Esophagus squamous epithelium (tissue), 5 donors: ENCODE measurements at regions not wholly inside any gene's neighbourhood (a gene's known extent, or its start where the extent isn't known, plus 50 kb on each side); places are given as distances from the start of the nearest gene placed in this dataset.

Source experiments
- DNase-seq: peaks from one replicate; lab custom pipeline; 2025; lab: John Stamatoyannopoulos, UW
- H3K27ac ChIP-seq, 4 donors: fragments of 200-600 bp; sonication (generic); one replicate each; pipeline ENCODE4 v1.5.1; 2016 to 2019; ENCODE audit warnings: mild to moderate bottlenecking in 1 of 4
- H3K27me3 ChIP-seq, 4 donors: fragments of 200-600 bp; sonication (generic); 1 replicate in 3 of 4; 2 replicates in 1 of 4; pipeline versions ENCODE4 v1.5.1 to v1.6.0; 2017 to 2021; ENCODE audit warnings: antibody characterized with exemption in 1 of 4
- H3K36me3 ChIP-seq, 3 donors: fragments of 200-600 bp; sonication (generic); one replicate each; pipeline ENCODE4 v1.5.1; 2016 to 2019
- H3K4me1 ChIP-seq, 3 donors: fragments of 200-600 bp; sonication (generic); one replicate each; pipeline ENCODE4 v1.5.1; 2017 to 2019
- H3K4me3 ChIP-seq, 4 donors: fragments of 200-600 bp; sonication (generic); 1 replicate in 3 of 4; 2 replicates in 1 of 4; pipeline ENCODE4 v1.5.1; 2016 to 2019; ENCODE audit warnings: mild to moderate bottlenecking in 2 of 4, moderate library complexity in 1 of 4
- H3K9me3 ChIP-seq, 3 donors: fragments of 200-600 bp; sonication (generic); one replicate each; pipeline ENCODE4 v1.5.1; 2016 to 2019
- CTCF ChIP-seq, 6 experiments: fragments of 450-650 bp in 4 of 6; fragments of 200-600 bp in 2 of 6; sonication (generic) in 2 of 6; IDR thresholded peaks; one replicate each; pipeline ENCODE4 v1.5.1; 2016 to 2019; ENCODE audit warnings: antibody characterized with exemption in 6 of 6, mild to moderate bottlenecking in 4 of 6, moderate library complexity in 4 of 6
- POLR2A ChIP-seq, 4 donors: fragments of 450-650 bp; IDR thresholded peaks; one replicate each; pipeline ENCODE4 v1.6.1; 2017; ENCODE audit warnings: antibody characterized with exemption in 4 of 4, mild to moderate bottlenecking in 4 of 4, moderate library complexity in 3 of 4
- WGBS, 2 donors: methylation state at CpG; one replicate each; pipeline ENCODE4 v1.1.5; 2018; 5-methylcytosine and 5-hydroxymethylcytosine counted together
- intact Hi-C: fragments of 100-400 bp; cut with DNase I; formaldehyde crosslinking; loops from one replicate; pipeline ENCODE4 v1.15.0; 2022
- donor health status: DM: yes; HTN: yes; CAD: no.

GRCh38 chr20:52420805-52421204 lies 229.2 kb upstream of the ZFP64 start:
- DNase-seq: no peak
- intact Hi-C loops: no loop called here

DNA sequence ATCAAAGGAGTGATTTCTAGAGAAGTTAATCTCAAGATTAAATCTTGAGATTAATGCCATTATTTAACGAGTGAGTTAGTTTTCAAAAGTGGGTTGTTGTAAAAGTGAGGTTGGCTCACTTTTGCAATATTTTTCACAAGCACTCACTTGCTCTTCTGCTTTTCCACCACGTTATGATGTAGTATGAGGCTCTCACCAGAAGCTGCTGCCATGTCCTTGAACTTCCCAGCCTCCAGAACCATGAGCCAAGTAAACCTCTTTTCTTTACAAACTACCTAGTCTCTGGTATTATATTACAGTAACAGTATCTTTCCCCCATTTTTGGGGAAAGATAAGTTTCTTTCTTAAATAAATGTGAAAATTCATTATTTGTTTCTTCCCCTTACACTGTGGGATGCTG lies 227.6 kb upstream of the ZFP64 start:
- TF ChIP-seq POLR2A (IDR thresholded peaks at IDR 0.05) (no peak), CTCF (IDR thresholded peaks at IDR 0.05) (no peak)
- Histone ChIP-seq H3K4me1 (no peaks in the 10 kb centered on the region), H3K9me3 (peaks cover 0 to 20% (median 6%) of the 10 kb centered on the region in 3 donors), H3K4me3 (no peak overlapping the region), H3K36me3 (no peaks in the 10 kb centered on the region), H3K27me3 (no peaks in the 10 kb centered on the region), H3K27ac (peak overlapping the region in 1 of 4 donors; percentile 29)
- no peak for DNase-seq
- intact Hi-C loops: no loop called here
- WGBS, 2 donors: 45 to 51% methylated on average over 2 of the region's 2 CpGs

More at GRCh38 chr20:52420805-52421204, 229.2 kb upstream of the ZFP64 start:
- WGBS, 2 donors: 62 to 75% methylated on average over 2 to 3 of the region's 3 CpGs
- no peaks in the 10 kb centered on the region for H3K4me1 ChIP-seq
- H3K4me3 ChIP-seq: no peak overlapping the region
- no peak for TF ChIP-seq CTCF (IDR thresholded peaks at IDR 0.05)
- no peak for TF ChIP-seq POLR2A (IDR thresholded peaks at IDR 0.05)
- H3K27me3 ChIP-seq: no peaks in the 10 kb centered on the region
- H3K36me3 ChIP-seq: no peaks in the 10 kb centered on the region
- H3K27ac ChIP-seq: no peak overlapping the region
- peaks cover 0 to 21% (median 6%) of the 10 kb centered on the region in 3 donors for H3K9me3 ChIP-seq

DNA sequence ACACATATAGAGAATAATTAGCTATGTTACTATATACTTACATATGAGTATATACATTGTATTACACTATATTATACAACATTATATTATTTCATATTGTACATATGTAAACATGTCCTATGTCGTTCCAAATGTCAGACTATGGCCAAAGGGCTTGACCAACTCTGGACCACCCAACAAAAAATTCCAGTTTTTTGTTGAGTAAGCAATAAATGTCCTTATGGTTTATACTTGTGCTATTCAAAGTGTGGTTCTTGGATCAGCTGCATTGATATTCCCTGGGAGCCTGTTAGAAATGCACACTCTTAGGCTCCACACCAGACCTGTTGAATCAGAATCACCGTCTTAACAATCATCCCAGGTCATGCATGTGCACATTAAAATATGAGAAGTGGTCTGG lies 225.4 kb upstream of the ZFP64 start:
- no peaks in the 10 kb centered on the region for H3K27me3 ChIP-seq
- no peaks in the 10 kb centered on the region for H3K4me1 ChIP-seq
- 61 to 65% methylated on average over 1 of the region's 2 CpGs for WGBS, 2 donors

DNA sequence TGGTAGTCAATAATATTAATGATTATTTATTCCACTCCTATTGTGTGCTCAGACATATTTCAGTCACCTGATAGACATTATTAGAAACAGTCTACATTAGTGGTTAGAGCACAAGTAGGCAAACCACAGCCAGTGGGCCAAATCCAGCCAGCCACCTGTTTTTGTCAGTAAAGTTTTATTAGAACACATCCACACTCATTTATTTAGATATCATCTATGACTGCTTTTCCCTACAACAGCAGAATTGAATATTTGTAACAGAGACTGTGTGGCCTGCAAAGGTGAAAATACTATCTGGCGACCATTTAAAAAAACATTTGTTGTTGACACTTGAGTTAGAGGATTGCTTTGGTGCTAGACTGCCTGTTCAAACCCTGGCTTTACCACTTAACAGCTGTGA lies 220.0 kb upstream of the ZFP64 start:
- 71 to 85% methylated on average over 1 of the region's 1 CpG for WGBS, 2 donors
- Histone ChIP-seq H3K9me3 (no peaks in the 10 kb centered on the region), H3K4me3 (no peak overlapping the region), H3K36me3 (no peaks in the 10 kb centered on the region), H3K27me3 (peaks cover 0 to 15% (median 0%) of the 10 kb centered on the region in 4 donors), H3K27ac (no peak overlapping the region), H3K4me1 (peaks cover 0 to 11% (median 0%) of the 10 kb centered on the region in 3 donors)
- DNase-seq: no peak
- intact Hi-C loops: no loop called here
- no peak for TF ChIP-seq CTCF (IDR thresholded peaks at IDR 0.05)
- no peak for TF ChIP-seq POLR2A (IDR thresholded peaks at IDR 0.05)

More for the DNA sequence above, 225.4 kb upstream of the ZFP64 start:
- peaks cover 0 to 15% (median 6%) of the 10 kb centered on the region in 3 donors for H3K9me3 ChIP-seq
- H3K36me3 ChIP-seq: no peaks in the 10 kb centered on the region
- no peak overlapping the region for H3K4me3 ChIP-seq
- no peak overlapping the region for H3K27ac ChIP-seq
- TF ChIP-seq CTCF (IDR thresholded peaks at IDR 0.05) (no peak), POLR2A (IDR thresholded peaks at IDR 0.05) (no peak)
- DNase-seq: no peak
- intact Hi-C loops: no loop called here

DNA sequence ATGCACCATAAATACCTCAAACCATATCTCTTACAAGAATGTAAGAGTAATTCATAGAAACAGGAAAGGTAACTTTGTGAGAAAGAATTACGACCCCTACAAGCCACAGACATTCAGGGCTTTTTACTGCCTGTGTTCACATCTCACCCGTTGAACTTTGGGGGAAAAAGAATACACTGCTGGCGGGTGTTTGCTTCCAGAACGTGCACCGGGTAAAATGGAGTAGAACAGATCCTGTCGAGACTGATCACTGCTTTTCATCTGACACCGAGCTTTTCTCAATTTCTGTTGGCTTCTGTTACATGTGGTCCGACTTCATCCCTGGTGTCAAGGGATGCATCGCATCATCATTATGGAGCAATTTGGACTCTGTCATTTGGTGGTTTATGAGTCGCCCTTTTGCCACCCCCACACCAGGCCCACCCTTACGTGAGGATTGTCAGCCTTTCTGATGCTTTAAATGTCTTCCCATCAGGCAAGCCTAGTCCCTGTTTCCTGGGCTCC lies 219.2 kb upstream of the ZFP64 start:
- TF ChIP-seq POLR2A (IDR thresholded peaks at IDR 0.05): no peak
- no peak for TF ChIP-seq CTCF (IDR thresholded peaks at IDR 0.05)
- H3K4me3 ChIP-seq: no peak overlapping the region
- 67 to 71% methylated on average over 11 of the region's 11 CpGs for WGBS, 2 donors
- peaks cover 0 to 11% (median 4%) of the 10 kb centered on the region in 3 donors for H3K4me1 ChIP-seq
- peak overlapping the region in 1 of 4 donors; percentile 34 for H3K27ac ChIP-seq
- H3K27me3 ChIP-seq: peaks cover 0 to 15% (median 0%) of the 10 kb centered on the region in 4 donors
- H3K9me3 ChIP-seq: no peaks in the 10 kb centered on the region
- no peaks in the 10 kb centered on the region for H3K36me3 ChIP-seq
- no peak for DNase-seq
- intact Hi-C loops: no loop called here
